ENCODE measurements at regions not wholly inside any gene's neighbourhood (a gene's known extent, or its start where the extent isn't known, plus 50 kb on each side); places are given as distances from the start of the nearest gene placed in this dataset.
A peak's percentile ranks its signal among the peaks of the same experiment; 100 is the strongest.

DNA sequence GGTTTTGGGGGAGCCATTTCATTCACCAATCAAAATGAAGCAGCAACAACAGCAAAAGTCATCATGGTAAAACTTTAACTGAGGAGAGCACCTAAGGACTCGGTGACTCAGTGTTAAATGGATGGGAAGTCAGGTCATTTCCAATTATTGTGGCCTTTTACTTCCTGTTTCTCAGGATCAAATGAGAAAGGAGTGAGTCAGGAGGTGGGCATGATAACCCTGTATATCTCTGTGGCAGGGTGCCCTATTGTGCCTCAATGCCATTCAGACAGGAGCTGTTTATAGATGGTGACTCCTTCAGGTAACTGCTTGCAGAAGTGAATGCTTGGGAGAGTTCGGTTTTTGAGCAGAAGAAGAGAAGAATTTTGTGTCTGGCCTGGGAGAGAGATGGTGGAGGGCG is 135.5 kb upstream of the CPM start:
- no peak overlapping the region for H2BK5ac ChIP-seq (ENCODE audit: low read depth, low read length, poor library complexity, severe bottlenecking)
- H3K4me1 ChIP-seq (ENCODE audit: control insufficient read depth, insufficient read depth, low read depth, low read length), result peaks cover 4% of the 10 kb centered on the region
- no peak overlapping the region for H3K18ac ChIP-seq (ENCODE audit: low read depth in 1 of 2, low read length in 2 of 2)
- 79% methylated on average over 2 of the region's 3 CpGs for WGBS
- no peak overlapping the region for H4K91ac ChIP-seq (ENCODE audit: low read length)
- H3K23ac ChIP-seq (ENCODE audit: low read length in 2 of 2), result no peak overlapping the region
- no peaks in the 10 kb centered on the region for H3K36me3 ChIP-seq (ENCODE audit: control insufficient read depth in 1 of 2, insufficient read depth in 2 of 2, low read depth in 1 of 2, low read length in 2 of 2)
- no peak overlapping the region for H2AK5ac ChIP-seq (ENCODE audit: low read length, severe bottlenecking)
- no peak overlapping the region for H2BK12ac ChIP-seq (ENCODE audit: low read length in 2 of 2)
- no peak overlapping the region for H3K14ac ChIP-seq (ENCODE audit: low read length in 2 of 2)
- no peak overlapping the region for H2BK120ac ChIP-seq (ENCODE audit: low read depth, low read length)
- no peak overlapping the region for H4K8ac ChIP-seq (ENCODE audit: low read length)
- H3K4ac ChIP-seq (ENCODE audit: low read depth in 1 of 2, low read length in 2 of 2), result no peak overlapping the region
- DNase-seq, result no peak
- no peak overlapping the region for H3K4me2 ChIP-seq (ENCODE audit: low read length, poor library complexity, severe bottlenecking)
- no peaks in the 10 kb centered on the region for H3K27me3 ChIP-seq (ENCODE audit: control insufficient read depth in 1 of 2, insufficient read depth in 1 of 2, low read length in 2 of 2)
- no peak overlapping the region for H2BK15ac ChIP-seq (ENCODE audit: low read depth, poor library complexity, severe bottlenecking)
- H3K4me3 ChIP-seq (ENCODE audit: insufficient read depth in 1 of 2, low read depth in 1 of 2, low read length in 2 of 2), result no peak overlapping the region
- H2AFZ ChIP-seq (ENCODE audit: low read depth, low read length), result no peak overlapping the region
- no peaks in the 10 kb centered on the region for H3K79me1 ChIP-seq (replicated peaks; ENCODE audit: low read length, poor library complexity, severe bottlenecking)
- H3K9me3 ChIP-seq (ENCODE audit: control insufficient read depth, low read length), result no peaks in the 10 kb centered on the region
- H3K9ac ChIP-seq (ENCODE audit: low read length), result no peak overlapping the region
- no peak overlapping the region for H3K27ac ChIP-seq (ENCODE audit: low read length, poor library complexity, severe bottlenecking)

DNA sequence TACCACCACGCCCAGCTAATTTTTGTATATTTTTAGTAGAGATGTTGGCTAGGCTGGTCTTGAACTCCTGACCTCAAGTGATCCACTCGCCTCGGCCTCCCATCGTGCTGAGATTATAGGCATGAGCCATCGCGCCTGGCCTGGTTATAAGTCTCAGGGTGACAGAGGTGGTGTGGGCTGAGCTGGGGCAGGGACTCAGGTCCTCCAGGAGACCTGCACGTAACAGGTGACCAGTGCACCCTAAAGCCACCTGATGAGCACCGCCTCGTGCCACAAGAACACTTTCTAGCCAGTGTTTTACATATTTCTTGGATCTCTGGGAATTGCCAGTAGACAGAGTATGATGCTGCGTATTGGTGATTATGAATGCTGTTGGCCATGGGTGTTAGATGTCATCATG is 136.5 kb upstream of the CPM start:
- H2BK15ac ChIP-seq (ENCODE audit: low read depth, poor library complexity, severe bottlenecking), result no peak overlapping the region

DNA sequence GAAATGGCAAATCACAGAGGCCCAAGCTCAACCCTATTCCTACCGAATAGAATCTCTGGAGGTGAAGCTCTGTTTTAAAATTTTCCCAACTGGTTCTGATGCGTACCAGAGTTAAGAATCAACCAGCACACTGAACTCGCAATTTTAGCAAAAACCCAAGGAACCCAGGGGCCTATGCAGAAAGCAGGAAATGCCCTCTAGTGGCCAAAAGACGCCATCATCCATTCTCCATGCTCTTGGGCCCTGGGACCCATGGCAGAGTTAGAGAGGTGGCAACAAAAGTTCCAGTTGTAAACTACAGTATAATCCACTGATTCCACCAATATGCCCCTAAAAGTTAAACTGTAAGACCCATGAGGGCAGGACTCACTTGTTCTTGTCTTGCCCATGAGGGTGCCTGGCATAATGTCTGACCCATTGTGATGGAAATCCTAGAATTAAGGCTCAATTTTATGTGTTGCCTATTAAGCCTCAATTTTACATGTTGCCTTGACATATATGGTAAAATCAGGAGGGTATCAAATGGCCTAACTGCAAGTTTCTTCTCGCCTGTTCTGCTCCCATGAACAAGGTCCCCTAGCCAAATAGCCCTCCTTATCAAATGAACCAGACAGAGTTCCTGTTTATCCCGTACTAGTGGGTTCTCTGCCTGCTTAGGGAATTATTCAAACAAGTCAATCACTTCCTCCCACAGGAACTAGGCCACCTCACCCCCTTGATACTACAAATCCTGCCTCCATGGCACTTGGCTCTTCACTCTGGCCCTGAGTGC is 137.5 kb upstream of the CPM start:
- H4K8ac ChIP-seq (ENCODE audit: low read length), result no peak overlapping the region
- no peak overlapping the region for H3K23ac ChIP-seq (ENCODE audit: low read length in 2 of 2)
- H3K27me3 ChIP-seq (ENCODE audit: control insufficient read depth in 1 of 2, insufficient read depth in 1 of 2, low read length in 2 of 2), result no peaks in the 10 kb centered on the region
- no peak overlapping the region for H3K4me2 ChIP-seq (ENCODE audit: low read length, poor library complexity, severe bottlenecking)
- no peak overlapping the region for H2AFZ ChIP-seq (ENCODE audit: low read depth, low read length)
- no peaks in the 10 kb centered on the region for H3K36me3 ChIP-seq (ENCODE audit: control insufficient read depth in 1 of 2, insufficient read depth in 2 of 2, low read depth in 1 of 2, low read length in 2 of 2)
- no peak overlapping the region for H2BK120ac ChIP-seq (ENCODE audit: low read depth, low read length)
- peaks cover 4% of the 10 kb centered on the region for H3K4me1 ChIP-seq (ENCODE audit: control insufficient read depth, insufficient read depth, low read depth, low read length)
- H3K9ac ChIP-seq (ENCODE audit: low read length), result no peak overlapping the region
- no peak overlapping the region for H3K4ac ChIP-seq (ENCODE audit: low read depth in 1 of 2, low read length in 2 of 2)
- H4K91ac ChIP-seq (ENCODE audit: low read length), result no peak overlapping the region
- no peak overlapping the region for H2AK5ac ChIP-seq (ENCODE audit: low read length, severe bottlenecking)
- no peak overlapping the region for H3K14ac ChIP-seq (ENCODE audit: low read length in 2 of 2)
- peak; percentile 64 for DNase-seq
- no peak overlapping the region for H2BK5ac ChIP-seq (ENCODE audit: low read depth, low read length, poor library complexity, severe bottlenecking)
- H2BK15ac ChIP-seq (ENCODE audit: low read depth, poor library complexity, severe bottlenecking), result no peak overlapping the region
- no peak overlapping the region for H3K18ac ChIP-seq (ENCODE audit: low read depth in 1 of 2, low read length in 2 of 2)
- WGBS, result 23% methylated on average over 6 of the region's 6 CpGs
- no peaks in the 10 kb centered on the region for H3K9me3 ChIP-seq (ENCODE audit: control insufficient read depth, low read length)
- no peak overlapping the region for H2BK12ac ChIP-seq (ENCODE audit: low read length in 2 of 2)
- no peak overlapping the region for H3K27ac ChIP-seq (ENCODE audit: low read length, poor library complexity, severe bottlenecking)
- no peak overlapping the region for H3K4me3 ChIP-seq (ENCODE audit: insufficient read depth in 1 of 2, low read depth in 1 of 2, low read length in 2 of 2)
- H3K79me1 ChIP-seq (replicated peaks; ENCODE audit: low read length, poor library complexity, severe bottlenecking), result no peaks in the 10 kb centered on the region

More for the DNA sequence above, 136.5 kb upstream of the CPM start:
- Histone ChIP-seq H2BK120ac (ENCODE audit: low read depth, low read length) (no peak overlapping the region), H2BK5ac (ENCODE audit: low read depth, low read length, poor library complexity, severe bottlenecking) (no peak overlapping the region), H3K27ac (ENCODE audit: low read length, poor library complexity, severe bottlenecking) (no peak overlapping the region), H3K18ac (ENCODE audit: low read depth in 1 of 2, low read length in 2 of 2) (no peak overlapping the region), H3K79me1 (replicated peaks; ENCODE audit: low read length, poor library complexity, severe bottlenecking) (no peaks in the 10 kb centered on the region), H3K14ac (ENCODE audit: low read length in 2 of 2) (no peak overlapping the region), H3K36me3 (ENCODE audit: control insufficient read depth in 1 of 2, insufficient read depth in 2 of 2, low read depth in 1 of 2, low read length in 2 of 2) (no peaks in the 10 kb centered on the region), H3K9me3 (ENCODE audit: control insufficient read depth, low read length) (no peaks in the 10 kb centered on the region), H3K4me2 (ENCODE audit: low read length, poor library complexity, severe bottlenecking) (no peak overlapping the region), H3K4me1 (ENCODE audit: control insufficient read depth, insufficient read depth, low read depth, low read length) (peaks cover 4% of the 10 kb centered on the region), H2BK12ac (ENCODE audit: low read length in 2 of 2) (peak overlapping the region in 1 of 2 experiments; percentile 10), H3K4me3 (ENCODE audit: insufficient read depth in 1 of 2, low read depth in 1 of 2, low read length in 2 of 2) (no peak overlapping the region), H4K91ac (ENCODE audit: low read length) (no peak overlapping the region), H2AFZ (ENCODE audit: low read depth, low read length) (no peak overlapping the region), H3K23ac (ENCODE audit: low read length in 2 of 2) (no peak overlapping the region), H3K4ac (ENCODE audit: low read depth in 1 of 2, low read length in 2 of 2) (no peak overlapping the region), H3K27me3 (ENCODE audit: control insufficient read depth in 1 of 2, insufficient read depth in 1 of 2, low read length in 2 of 2) (no peaks in the 10 kb centered on the region), H2AK5ac (ENCODE audit: low read length, severe bottlenecking) (no peak overlapping the region), H3K9ac (ENCODE audit: low read length) (no peak overlapping the region), H4K8ac (ENCODE audit: low read length) (no peak overlapping the region)
- 88% methylated on average over 9 of the region's 10 CpGs for WGBS
- no peak for DNase-seq

DNA sequence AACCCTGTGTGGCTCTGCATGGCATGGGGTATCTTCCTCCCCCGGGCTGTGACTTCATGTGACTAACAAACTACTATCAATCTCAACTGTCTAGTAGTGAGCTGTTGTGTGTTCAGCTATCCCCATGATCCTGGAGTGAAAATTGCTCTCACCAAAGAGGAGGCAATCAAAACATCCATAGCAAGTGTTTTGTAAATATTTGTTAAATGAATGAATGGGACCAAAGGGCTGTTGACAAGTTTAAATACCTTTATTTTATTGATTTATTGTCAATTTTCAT is 138.1 kb upstream of the CPM start:
- Histone ChIP-seq H2AFZ (ENCODE audit: low read depth, low read length) (no peak overlapping the region), H3K9ac (ENCODE audit: low read length) (no peak overlapping the region), H2BK5ac (ENCODE audit: low read depth, low read length, poor library complexity, severe bottlenecking) (no peak overlapping the region), H4K8ac (ENCODE audit: low read length) (no peak overlapping the region), H4K91ac (ENCODE audit: low read length) (no peak overlapping the region), H3K4me3 (ENCODE audit: insufficient read depth in 1 of 2, low read depth in 1 of 2, low read length in 2 of 2) (no peak overlapping the region), H3K4me1 (ENCODE audit: control insufficient read depth, insufficient read depth, low read depth, low read length) (peaks cover 4% of the 10 kb centered on the region), H3K27ac (ENCODE audit: low read length, poor library complexity, severe bottlenecking) (no peak overlapping the region), H3K36me3 (ENCODE audit: control insufficient read depth in 1 of 2, insufficient read depth in 2 of 2, low read depth in 1 of 2, low read length in 2 of 2) (no peaks in the 10 kb centered on the region), H2BK15ac (ENCODE audit: low read depth, poor library complexity, severe bottlenecking) (no peak overlapping the region), H3K79me1 (replicated peaks; ENCODE audit: low read length, poor library complexity, severe bottlenecking) (no peaks in the 10 kb centered on the region), H3K18ac (ENCODE audit: low read depth in 1 of 2, low read length in 2 of 2) (no peak overlapping the region), H3K4ac (ENCODE audit: low read depth in 1 of 2, low read length in 2 of 2) (no peak overlapping the region), H3K4me2 (ENCODE audit: low read length, poor library complexity, severe bottlenecking) (no peak overlapping the region), H2BK120ac (ENCODE audit: low read depth, low read length) (no peak overlapping the region), H3K14ac (ENCODE audit: low read length in 2 of 2) (no peak overlapping the region), H2BK12ac (ENCODE audit: low read length in 2 of 2) (no peak overlapping the region), H3K23ac (ENCODE audit: low read length in 2 of 2) (no peak overlapping the region), H3K27me3 (ENCODE audit: control insufficient read depth in 1 of 2, insufficient read depth in 1 of 2, low read length in 2 of 2) (no peaks in the 10 kb centered on the region), H2AK5ac (ENCODE audit: low read length, severe bottlenecking) (no peak overlapping the region), H3K9me3 (ENCODE audit: control insufficient read depth, low read length) (no peaks in the 10 kb centered on the region)
- WGBS, result no CpG with 5 or more reads among the region's 1 CpG
- no peak for DNase-seq

Data from mesenchymal stem cell (in vitro differentiated cells and primary cell).